Keratinocyte (primary cell): ENCODE measurements at regions not wholly inside any gene's neighbourhood (a gene's known extent, or its start where the extent isn't known, plus 50 kb on each side); places are given as distances from the start of the nearest gene placed in this dataset.

Experiments
- DNase-seq: peaks from one replicate; pipeline ENCODE4 v3.0.0-alpha.2; 2011; ENCODE audit warnings: low read depth, missing footprints, low spot score
- FAIRE-seq: peaks from 2 replicates; lab custom pipeline; 2011; peaks lifted over from hg19 to GRCh38; lab: Jason Lieb, UNC
- H2AFZ ChIP-seq: 2 replicates; pipeline ENCODE4 v1.6.0; 2012; ENCODE audit warnings: low read length, control low read depth, inconsistent platforms; ENCODE audit not compliant: control insufficient read depth
- H3K27ac ChIP-seq: 2 replicates; pipeline ENCODE4 v1.5.1; 2011; ENCODE audit warnings: low read length; ENCODE audit not compliant: control insufficient read depth, insufficient read depth
- H3K27me3 ChIP-seq: 3 replicates; pipeline ENCODE4 v1.6.0; 2011; ENCODE audit warnings: low read length; ENCODE audit not compliant: control insufficient read depth, insufficient read depth; ENCODE audit errors: extremely low read depth
- H3K36me3 ChIP-seq, 2 experiments: 2 replicates in 1 of 2; 3 replicates in 1 of 2; pipeline ENCODE4 v1.5.1; 2011; ENCODE audit warnings: low read length in 2 of 2, mild to moderate bottlenecking in 1 of 2; ENCODE audit not compliant: control insufficient read depth in 2 of 2, insufficient read depth in 2 of 2; ENCODE audit errors: extremely low read depth in 1 of 2
- H3K4me1 ChIP-seq: 3 replicates; pipeline ENCODE4 v1.5.1; 2011; ENCODE audit warnings: low read length; ENCODE audit not compliant: control insufficient read depth, insufficient read depth; ENCODE audit errors: extremely low read depth
- H3K4me2 ChIP-seq: 3 replicates; pipeline ENCODE4 v1.6.0; 2011; ENCODE audit warnings: low read depth, low read length; ENCODE audit not compliant: control insufficient read depth, insufficient read depth; ENCODE audit errors: extremely low read depth
- H3K4me3 ChIP-seq, 3 experiments: fragments of 200-600 bp in 1 of 3; sonication (generic) in 1 of 3; 2 replicates in 2 of 3; 3 replicates in 1 of 3; pipeline ENCODE4 v1.5.1; 2011 to 2016; ENCODE audit warnings: low read length in 3 of 3, mild to moderate bottlenecking in 3 of 3, control low read depth in 2 of 3, inconsistent platforms in 1 of 3, low read depth in 1 of 3, mixed read lengths in 1 of 3, mixed run types in 1 of 3, moderate library complexity in 1 of 3; ENCODE audit not compliant: control insufficient read depth in 2 of 3, insufficient read depth in 2 of 3; ENCODE audit errors: extremely low read depth in 1 of 3
- H3K79me2 ChIP-seq: 2 replicates; pipeline ENCODE4 v1.6.0; 2012; ENCODE audit warnings: low read length; ENCODE audit not compliant: control insufficient read depth, insufficient read depth
- H3K9ac ChIP-seq: 3 replicates; pipeline ENCODE4 v1.6.0; 2011; ENCODE audit warnings: low read length; ENCODE audit not compliant: control insufficient read depth, insufficient read depth; ENCODE audit errors: extremely low read depth
- H3K9me1 ChIP-seq: 3 replicates; pipeline ENCODE4 v1.6.0; 2011; ENCODE audit warnings: low read length; ENCODE audit not compliant: control insufficient read depth, insufficient read depth; ENCODE audit errors: extremely low read depth
- H3K9me3 ChIP-seq: 2 replicates; pipeline ENCODE4 v1.5.1; 2012; ENCODE audit warnings: low read depth, low read length; ENCODE audit not compliant: control insufficient read depth
- H4K20me1 ChIP-seq: 3 replicates; pipeline ENCODE4 v1.6.0; 2011; ENCODE audit warnings: low read length; ENCODE audit not compliant: control insufficient read depth, insufficient read depth; ENCODE audit errors: extremely low read depth
- EZH2 ChIP-seq: IDR thresholded peaks from one replicate; pipeline ENCODE4 v1.6.1; 2012; ENCODE audit warnings: inconsistent platforms, mild to moderate bottlenecking, low read length, moderate library complexity
- dilution Hi-C: fragments of 300-500 bp; cut with MboI; formaldehyde crosslinking; loops from one replicate; pipeline ENCODE4 v1.7.0; 2020; ENCODE audit warnings: low sequenced_read_pairs; ENCODE audit not compliant: extremely low pct_ligation_motif_present
- TF ChIP-seq, protein P1 (sequence below), 3 experiments: IDR thresholded peaks in 1 of 3; conservative IDR thresholded peaks in 1 of 3; optimal IDR thresholded peaks in 1 of 3; 2 replicates in 2 of 3; 3 replicates in 1 of 3; pipeline versions ENCODE3 to v1.5.1; 2011; ENCODE audit warnings: low read length in 3 of 3, mild to moderate bottlenecking in 3 of 3, moderate library complexity in 2 of 3, control low read depth in 1 of 3, inconsistent platforms in 1 of 3; ENCODE audit not compliant: insufficient read depth in 2 of 3; ENCODE audit errors: extremely low read depth in 1 of 3

DNA sequence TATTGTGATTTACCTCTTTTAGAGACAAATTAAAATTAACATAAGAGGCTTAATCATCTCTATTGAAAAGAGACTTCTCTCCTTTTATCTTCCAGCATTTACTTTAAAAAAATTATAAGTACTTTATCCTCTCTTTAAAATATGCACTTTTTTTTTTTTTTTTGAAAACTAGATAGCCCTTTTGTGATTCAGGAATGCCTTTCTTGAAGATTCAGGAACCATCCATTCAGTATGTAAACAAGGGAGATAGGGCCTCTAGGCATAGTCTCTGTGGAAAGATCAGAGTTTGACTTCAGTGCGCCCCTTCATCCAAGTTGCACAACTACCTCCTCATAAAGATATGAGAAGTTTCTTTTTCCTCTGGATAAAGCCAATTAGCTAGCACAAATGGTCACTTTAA is 1163.7 kb downstream of the SI start:
- Histone ChIP-seq H4K20me1 (no peaks in the 10 kb centered on the region), H3K9ac (no peak overlapping the region), H3K27me3 (no peaks in the 10 kb centered on the region), H3K4me3 (no peak overlapping the region), H3K9me1 (no peaks in the 10 kb centered on the region), H3K79me2 (no peaks in the 10 kb centered on the region), H3K9me3 (no peaks in the 10 kb centered on the region), H3K4me2 (no peak overlapping the region), H3K4me1 (no peaks in the 10 kb centered on the region), H3K36me3 (no peaks in the 10 kb centered on the region), H2AFZ (no peak overlapping the region), H3K27ac (no peak overlapping the region)
- dilution Hi-C loops: no loop called here
- DNase-seq (no peak), FAIRE-seq (no peak)
- no peak for TF ChIP-seq EZH2
- TF ChIP-seq, protein P1, sequence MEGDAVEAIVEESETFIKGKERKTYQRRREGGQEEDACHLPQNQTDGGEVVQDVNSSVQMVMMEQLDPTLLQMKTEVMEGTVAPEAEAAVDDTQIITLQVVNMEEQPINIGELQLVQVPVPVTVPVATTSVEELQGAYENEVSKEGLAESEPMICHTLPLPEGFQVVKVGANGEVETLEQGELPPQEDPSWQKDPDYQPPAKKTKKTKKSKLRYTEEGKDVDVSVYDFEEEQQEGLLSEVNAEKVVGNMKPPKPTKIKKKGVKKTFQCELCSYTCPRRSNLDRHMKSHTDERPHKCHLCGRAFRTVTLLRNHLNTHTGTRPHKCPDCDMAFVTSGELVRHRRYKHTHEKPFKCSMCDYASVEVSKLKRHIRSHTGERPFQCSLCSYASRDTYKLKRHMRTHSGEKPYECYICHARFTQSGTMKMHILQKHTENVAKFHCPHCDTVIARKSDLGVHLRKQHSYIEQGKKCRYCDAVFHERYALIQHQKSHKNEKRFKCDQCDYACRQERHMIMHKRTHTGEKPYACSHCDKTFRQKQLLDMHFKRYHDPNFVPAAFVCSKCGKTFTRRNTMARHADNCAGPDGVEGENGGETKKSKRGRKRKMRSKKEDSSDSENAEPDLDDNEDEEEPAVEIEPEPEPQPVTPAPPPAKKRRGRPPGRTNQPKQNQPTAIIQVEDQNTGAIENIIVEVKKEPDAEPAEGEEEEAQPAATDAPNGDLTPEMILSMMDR (optimal IDR thresholded peaks at IDR 0.05 in 1 of 3, IDR thresholded peaks at IDR 0.05 in 1 of 3, conservative IDR thresholded peaks at IDR 0.05 in 1 of 3; ENCODE audit: extremely low read depth in 1 of 3, insufficient read depth in 2 of 3, low read length in 3 of 3): no peak

DNA sequence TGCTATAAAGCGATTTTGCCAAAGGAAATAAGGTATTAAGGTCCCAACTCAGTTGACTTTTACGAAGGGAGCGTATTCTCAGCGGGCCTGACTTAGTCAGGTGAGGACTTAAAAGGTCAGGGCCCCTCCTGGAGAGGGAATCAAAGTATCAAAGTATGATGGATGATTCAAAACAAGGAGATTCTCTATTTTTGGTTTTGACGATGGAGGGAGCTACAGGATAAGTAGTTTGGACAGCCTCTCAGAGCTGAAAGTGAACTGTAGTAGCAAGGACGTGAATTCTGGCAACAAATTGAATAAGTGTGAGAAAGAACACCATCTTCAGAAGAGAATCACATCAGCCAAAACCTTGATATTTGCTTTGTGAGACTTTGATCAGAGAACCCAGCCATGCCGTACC is 1186.5 kb downstream of the SI start:
- H4K20me1 ChIP-seq: no peaks in the 10 kb centered on the region
- DNase-seq (no peak), FAIRE-seq (no peak)
- no peak overlapping the region for H2AFZ ChIP-seq
- no peak overlapping the region for H3K27ac ChIP-seq
- no peaks in the 10 kb centered on the region for H3K79me2 ChIP-seq
- H3K4me1 ChIP-seq: no peaks in the 10 kb centered on the region
- no peaks in the 10 kb centered on the region for H3K36me3 ChIP-seq
- H3K4me3 ChIP-seq: no peak overlapping the region
- no peaks in the 10 kb centered on the region for H3K9me3 ChIP-seq
- no peak for TF ChIP-seq EZH2
- TF ChIP-seq, protein P1 (optimal IDR thresholded peaks at IDR 0.05 in 1 of 3, IDR thresholded peaks at IDR 0.05 in 1 of 3, conservative IDR thresholded peaks at IDR 0.05 in 1 of 3; ENCODE audit: extremely low read depth in 1 of 3, insufficient read depth in 2 of 3, low read length in 3 of 3): no peak
- no peaks in the 10 kb centered on the region for H3K9me1 ChIP-seq
- no peak overlapping the region for H3K9ac ChIP-seq
- H3K27me3 ChIP-seq: no peaks in the 10 kb centered on the region
- dilution Hi-C loops: no loop called here
- no peak overlapping the region for H3K4me2 ChIP-seq
